SK-N-DZ (cell line): ENCODE measurements at regions not wholly inside any gene's neighbourhood (a gene's known extent, or its start where the extent isn't known, plus 50 kb on each side); places are given as distances from the start of the nearest gene placed in this dataset.
A peak's percentile ranks its signal among the peaks of the same experiment; 100 is the strongest.

Experiments used
- DNase-seq: peaks from one replicate; pipeline ENCODE4 v3.0.0-alpha.2; 2015; ENCODE audit warnings: low spot score

- DNase-seq: no peak
Measured at GRCh38 chr5:74382123-74382855, 258.2 kb downstream of the ENC1 start.

GRCh38 chr5:74380193-74380592, 260.3 kb downstream of the ENC1 start:
- DNase-seq: no peak

- no peak for DNase-seq
Measured at GRCh38 chr5:74378464-74378863, 262.1 kb downstream of the ENC1 start.

GRCh38 chr5:74376187-74376586, 264.3 kb downstream of the ENC1 start:
- no peak for DNase-seq

GRCh38 chr5:74375271-74375670, 265.3 kb downstream of the ENC1 start:
- no peak for DNase-seq

GRCh38 chr5:74374656-74375055, 265.9 kb downstream of the ENC1 start:
- DNase-seq: no peak

GRCh38 chr5:74373076-74373475, 267.5 kb downstream of the ENC1 start:
- no peak for DNase-seq

- DNase-seq: no peak
Measured at GRCh38 chr5:74372502-74373064, 267.9 kb downstream of the ENC1 start.

- no peak for DNase-seq
Measured at GRCh38 chr5:74372051-74372450, 268.5 kb downstream of the ENC1 start.

- no peak for DNase-seq
Measured at GRCh38 chr5:74371621-74372020, 268.9 kb downstream of the ENC1 start.

GRCh38 chr5:74370168-74370567, 270.4 kb downstream of the ENC1 start:
- DNase-seq: no peak

- DNase-seq: no peak
Measured at GRCh38 chr5:74369173-74369572, 271.4 kb downstream of the ENC1 start.

- no peak for DNase-seq
Measured at GRCh38 chr5:74367934-74368333, 272.6 kb downstream of the ENC1 start.

- DNase-seq: no peak
Measured at GRCh38 chr5:74367241-74367733, 273.2 kb downstream of the ENC1 start.

GRCh38 chr5:74365723-74366122, 274.8 kb downstream of the ENC1 start:
- DNase-seq: no peak

GRCh38 chr5:74364507-74364906, 276.0 kb downstream of the ENC1 start:
- DNase-seq: no peak

GRCh38 chr5:74363603-74364205, 276.8 kb downstream of the ENC1 start:
- no peak for DNase-seq

GRCh38 chr5:74361406-74362358, 278.8 kb downstream of the ENC1 start:
- no peak for DNase-seq

GRCh38 chr5:74360535-74361210, 279.9 kb downstream of the ENC1 start:
- no peak for DNase-seq

GRCh38 chr5:74357827-74358226, 282.7 kb downstream of the ENC1 start:
- peak; percentile 78 for DNase-seq

- DNase-seq: no peak
Measured at GRCh38 chr5:74356009-74356695, 284.4 kb downstream of the ENC1 start.
